NCI-H446 (cell line): ENCODE measurements at regions not wholly inside any gene's neighbourhood (a gene's known extent, or its start where the extent isn't known, plus 50 kb on each side); places are given as distances from the start of the nearest gene placed in this dataset.

Source experiments
- DNase-seq, 2 experiments: peaks; one replicate each; lab custom pipeline; 2025; lab: John Stamatoyannopoulos, UW

DNA sequence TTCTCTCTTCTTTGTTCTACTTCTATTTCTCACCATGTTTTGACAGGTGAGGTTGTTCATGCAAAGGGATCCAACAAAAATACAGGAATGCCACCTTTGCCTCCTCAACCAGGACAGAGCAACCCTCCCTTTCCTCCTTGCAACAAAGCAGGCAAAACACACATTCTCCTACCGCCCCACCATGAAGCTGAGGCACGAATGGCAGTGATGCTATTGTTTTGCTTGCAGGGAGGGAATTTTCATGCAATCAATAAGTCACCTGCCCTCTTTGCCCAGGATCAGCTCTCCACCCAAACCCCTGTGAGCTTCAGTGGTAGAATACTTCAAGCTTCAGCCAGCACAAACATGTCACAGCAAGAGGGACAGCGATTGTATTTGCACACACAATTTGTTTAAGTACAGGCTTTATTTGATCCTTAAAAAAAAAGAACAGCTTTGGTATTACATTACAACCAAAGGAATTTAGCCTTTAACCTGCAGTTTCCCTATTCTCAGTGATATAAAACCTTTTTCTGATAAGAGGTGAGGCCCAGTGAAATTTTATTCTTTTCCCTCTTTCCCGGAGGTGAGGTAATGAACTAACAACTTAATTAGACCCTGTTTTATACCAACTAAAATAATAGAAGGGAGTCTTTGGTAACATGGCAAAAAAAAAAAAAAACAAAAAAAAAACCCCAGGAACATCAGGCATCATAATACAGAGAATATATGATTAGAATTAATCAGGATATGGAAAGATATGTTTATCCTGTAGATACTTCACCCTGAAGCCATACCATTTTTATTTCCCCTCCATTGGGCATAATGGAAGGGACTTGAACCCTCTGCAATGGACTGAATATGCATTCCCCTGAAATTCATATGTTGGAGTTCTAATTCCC, 87.0 kb upstream of the EEA1 start:
- no peak for DNase-seq

DNA sequence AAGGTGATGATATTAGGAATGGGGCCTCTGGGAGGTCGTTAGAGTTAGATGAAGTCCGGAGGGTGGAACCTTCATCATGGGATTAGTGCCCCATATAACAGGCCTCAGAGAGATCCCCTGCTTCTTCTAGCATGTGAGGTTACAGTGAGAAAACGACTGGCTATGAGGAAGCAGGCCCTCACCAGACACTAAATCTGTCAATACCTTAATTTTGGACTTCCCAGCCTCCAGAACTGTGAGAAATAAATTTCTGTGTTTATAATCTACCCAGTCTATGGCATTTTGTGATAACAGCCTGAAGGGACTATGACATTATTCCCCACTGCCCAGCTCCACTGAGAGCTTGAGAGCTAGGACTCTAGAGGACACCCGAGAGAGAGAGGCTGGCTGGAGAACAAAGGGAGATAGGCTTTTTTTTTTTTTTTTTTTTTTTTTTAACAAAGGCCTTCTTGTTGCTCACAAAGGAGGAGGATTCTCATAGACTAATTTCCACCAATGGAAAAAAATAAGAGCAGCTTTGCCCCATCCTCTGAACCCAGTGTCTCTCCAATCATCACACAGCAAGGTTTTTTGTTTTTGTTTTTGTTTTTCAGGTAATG, 87.8 kb upstream of the EEA1 start:
- no peak for DNase-seq

DNA sequence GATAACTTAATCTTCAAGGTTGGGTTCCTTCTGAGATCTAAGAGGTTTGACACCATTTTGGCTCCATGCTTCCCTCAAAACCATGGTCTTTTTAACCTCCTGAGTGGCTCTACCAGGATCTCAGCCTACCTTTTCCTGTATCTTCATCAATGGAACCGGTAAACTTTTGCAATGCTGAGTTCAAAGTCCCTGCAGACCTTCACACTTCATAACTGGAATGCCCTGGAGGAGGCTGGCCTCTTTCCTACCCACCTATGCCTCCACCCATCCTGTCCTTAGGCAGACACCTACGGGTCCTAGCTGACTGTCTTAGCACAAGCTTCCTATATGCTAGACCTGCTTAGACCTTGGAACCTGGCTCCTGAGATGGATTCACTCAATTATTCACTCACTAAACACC, 89.5 kb upstream of the EEA1 start:
- no peak for DNase-seq

DNA sequence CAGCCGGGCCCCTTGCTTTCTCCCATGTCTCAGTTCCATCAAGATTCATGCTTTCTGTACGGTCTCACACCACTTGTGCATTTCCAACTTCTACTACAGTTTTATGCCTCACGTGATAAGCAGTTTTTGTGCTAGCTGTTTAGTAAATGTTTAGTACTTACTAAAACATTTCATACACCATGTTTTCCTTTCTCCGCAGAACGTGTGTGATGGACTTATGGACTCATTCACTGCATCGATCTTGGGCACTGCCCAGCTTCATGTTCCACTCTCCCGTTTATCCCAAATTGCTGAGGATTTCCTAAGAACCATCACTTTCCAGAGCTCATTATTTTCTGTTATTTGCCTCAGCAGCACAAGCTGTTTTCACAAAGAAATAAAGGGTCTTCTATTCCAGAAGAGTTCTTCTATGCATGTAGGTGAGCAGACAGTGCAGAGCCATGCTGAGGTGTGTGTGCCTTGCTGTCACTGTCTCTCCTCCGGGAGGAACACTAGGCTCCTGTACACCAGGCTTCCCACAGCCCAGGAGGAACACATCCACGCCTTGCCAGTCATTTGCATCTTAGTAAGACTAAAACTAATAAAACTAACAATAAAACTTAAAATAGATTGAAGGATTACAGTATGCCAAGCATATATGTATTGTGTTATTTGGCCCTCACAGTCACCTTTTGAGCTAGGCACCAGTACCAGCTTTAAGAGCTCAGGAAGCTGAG, 90.3 kb upstream of the EEA1 start:
- DNase-seq = no peak

DNA sequence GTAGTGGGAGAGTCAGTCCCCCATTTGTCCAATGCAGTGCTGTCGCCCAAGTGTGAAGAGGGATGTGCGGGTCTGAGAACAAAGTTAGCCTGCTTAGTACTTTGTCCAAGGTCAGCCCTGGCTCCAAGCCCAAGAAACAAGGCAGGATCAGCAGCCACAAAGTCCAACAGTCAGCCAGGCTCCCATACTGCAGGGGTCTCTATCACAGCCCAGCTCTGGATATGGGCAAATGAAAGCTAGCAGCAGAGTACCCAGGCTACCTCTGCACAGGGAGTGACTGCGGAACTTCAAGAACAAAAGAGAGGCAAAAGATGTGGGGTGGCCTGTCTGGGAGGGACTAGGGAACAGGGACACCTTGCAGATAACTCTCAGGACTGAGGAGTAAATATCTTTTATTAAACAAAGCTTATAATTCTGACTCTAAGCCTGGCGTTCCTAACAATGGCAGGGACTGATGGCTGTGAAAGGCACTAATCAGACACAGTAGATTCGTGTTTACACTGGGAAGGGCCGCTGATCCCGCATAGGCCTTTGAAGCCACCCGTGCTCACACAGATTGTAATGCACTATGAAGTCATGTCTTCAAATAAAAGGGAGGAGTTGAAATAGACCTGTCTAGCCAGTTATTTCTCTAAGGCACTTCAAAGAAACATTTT, 91.0 kb upstream of the EEA1 start:
- no peak for DNase-seq

DNA sequence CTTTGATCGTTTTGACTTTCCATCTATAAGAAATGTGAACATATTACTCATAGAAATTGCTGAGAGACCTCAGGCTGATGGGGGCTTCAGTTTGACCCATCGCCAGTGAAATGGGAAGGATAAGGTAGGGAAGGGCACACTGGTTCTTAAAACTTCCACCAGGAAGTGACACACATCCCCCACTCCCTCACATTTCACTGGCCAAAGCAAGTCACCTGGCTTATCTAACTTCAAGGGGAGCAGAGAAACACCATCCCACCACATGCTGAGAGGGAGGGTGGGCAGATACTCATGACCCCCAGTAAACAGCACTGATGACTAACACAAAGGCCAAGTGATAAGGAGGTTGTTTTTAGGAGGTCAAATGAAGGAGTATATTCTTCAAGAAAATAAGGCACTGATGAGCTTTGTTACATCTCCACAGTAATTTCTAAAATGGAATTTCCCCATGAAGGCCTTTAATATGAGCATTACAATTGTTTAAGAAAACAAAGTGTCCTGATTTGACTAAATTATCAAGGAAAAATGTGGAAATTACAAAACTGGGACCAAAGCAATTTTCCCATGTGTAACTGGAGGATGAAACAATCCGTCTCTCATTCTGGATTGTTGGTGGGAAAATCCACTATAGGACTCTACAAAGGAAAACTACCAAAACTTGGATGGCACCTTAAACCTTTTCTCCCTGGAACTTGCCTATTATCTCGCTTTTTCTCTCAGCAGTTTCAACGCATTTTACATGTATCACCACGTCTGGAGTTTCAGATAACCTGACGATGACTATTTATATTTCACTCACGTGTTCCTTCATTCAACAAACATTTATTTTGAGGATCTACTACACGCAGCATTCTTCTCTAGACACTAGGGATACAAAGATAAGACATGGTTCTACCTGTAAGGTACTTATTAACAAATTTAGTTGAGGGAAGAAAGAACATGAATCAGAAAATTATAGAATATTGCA, 91.8 kb upstream of the EEA1 start:
- DNase-seq = no peak

DNA sequence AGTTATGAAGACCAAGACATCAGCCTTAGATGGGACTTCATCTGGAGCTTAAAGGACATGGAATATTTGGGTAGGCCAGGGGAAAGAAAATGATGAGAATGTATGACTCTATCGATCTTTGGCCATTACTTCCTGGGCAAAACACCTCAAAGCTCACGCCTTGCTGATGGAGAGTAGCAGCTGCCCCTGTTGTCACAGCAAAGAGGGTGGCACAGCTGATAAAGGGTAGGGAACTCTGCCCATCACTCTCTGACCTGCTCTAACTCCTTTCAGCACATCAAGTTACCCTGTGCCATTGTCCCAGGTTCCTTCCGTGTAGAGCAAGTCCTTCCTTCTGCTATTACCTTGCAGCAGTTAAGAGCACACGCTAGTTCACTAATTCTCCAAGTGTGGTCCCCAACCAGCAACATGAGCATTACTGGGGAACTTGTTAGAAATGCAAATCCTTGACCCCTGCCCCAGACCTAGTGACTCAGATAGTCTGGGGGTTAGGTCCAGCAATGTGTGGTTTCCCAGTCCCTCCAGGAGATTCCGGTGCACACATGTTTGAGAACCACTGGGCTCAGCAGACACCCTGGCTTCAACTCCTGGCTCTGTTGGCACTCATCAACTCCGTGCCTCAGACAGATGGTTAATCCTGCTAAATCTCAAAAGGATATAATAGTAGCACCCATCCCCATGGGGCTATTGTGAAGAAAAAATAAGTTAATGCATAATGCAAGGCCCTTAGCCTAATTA, 93.7 kb upstream of the EEA1 start:
- no peak for DNase-seq

DNA sequence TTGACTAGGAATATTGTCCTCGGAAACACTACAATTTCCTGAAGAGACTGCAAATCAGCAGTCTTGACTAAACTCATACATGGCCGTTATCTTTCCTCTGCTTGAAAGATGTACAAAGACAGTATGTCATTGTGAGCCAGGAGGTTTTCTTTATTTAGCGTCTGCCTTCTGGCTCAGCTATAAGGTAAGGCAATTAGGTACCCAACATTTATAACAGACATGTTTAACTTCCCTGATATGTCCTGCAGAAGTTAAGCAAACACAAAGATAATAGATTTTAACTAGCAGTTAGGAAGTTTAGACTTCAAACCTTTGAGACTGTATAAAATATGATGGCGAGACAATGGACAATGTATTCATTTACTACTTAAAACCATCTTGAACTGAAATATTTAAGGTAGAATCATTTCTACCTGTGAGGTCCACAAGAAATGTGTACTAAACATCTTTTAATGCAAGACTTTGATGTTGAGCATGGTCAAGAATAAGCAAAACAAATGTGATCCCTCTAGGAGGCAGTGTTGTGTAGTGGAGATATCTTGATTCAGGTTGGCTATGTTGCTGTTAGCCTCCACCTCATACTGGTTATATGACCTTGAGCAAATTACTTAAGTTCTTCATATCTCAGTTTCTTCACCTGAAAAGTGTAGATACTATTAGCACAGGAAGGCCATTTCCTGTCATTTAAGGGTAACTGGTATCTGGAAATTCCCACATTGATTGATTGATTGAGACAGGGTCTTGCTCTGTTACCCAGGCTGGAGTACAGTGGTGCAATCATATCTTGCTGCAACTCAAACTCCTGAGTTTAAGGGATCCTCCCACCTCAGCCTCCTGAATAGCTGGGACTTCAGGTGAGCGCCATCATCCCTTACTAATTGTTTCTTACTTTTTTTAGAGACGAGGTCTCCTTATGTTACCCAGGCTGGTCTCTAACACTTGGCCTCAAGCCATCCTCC, 96.3 kb upstream of the EEA1 start:
- peak; percentile 25 to 63 for DNase-seq

DNA sequence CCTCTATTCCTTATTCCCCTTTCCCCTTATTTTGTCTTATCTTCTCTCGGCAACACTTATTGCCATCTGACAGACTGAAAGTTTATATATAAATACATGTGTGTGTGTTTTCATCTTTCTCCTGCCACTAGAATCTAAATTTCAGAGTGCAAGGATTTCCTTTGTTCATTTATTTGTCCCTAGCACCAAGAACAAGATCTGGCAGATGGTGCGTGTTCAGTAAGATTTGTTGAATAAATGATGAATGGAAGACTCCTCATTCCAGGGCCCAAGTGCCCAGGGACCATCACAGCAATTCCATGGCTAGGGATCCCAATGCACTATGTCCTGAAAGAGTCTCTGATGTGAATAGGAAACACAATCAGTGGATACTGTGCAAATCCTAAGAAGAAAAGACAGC, 97.9 kb upstream of the EEA1 start:
- DNase-seq = peak in 1 of 2 experiments; percentile 1

DNA sequence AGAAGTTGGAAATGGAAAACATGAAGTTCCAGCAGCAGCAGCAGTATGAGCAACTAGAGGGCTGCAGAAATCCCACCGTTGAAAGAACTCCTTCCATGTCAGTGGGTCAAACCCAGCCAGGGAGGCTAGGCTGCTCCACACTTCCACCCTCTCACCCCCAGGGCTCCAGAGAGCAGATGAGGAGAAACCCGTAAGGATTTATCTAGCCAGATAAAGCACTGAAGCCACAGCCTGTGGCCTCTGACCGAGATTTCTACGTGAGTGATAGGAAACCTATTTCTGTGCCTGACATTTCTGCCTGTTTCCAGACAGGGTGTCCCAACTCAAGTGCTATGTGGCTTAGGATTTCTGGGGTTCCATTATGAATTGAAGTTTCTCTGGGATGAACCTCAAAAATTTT, 100.0 kb upstream of the EEA1 start:
- DNase-seq = no peak

DNA sequence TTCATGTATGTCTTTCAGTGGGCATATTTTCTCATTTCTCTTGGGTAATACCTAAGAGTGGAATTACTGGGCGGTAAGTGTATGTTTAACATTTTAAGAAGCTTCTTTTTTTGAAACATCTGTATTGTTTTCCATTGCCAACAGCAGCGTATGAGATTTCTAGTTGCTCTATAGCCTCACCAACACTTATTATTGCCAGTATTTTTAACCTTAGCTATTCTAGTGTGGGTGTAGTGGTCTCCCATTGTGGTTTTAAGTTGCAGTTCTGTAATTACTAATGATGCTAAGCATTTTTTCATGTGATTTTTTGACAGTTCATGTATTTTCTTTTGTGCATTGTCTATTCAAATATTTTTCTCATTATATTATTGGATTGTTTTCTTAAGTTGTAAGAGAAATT, 101.9 kb upstream of the EEA1 start:
- DNase-seq = no peak

DNA sequence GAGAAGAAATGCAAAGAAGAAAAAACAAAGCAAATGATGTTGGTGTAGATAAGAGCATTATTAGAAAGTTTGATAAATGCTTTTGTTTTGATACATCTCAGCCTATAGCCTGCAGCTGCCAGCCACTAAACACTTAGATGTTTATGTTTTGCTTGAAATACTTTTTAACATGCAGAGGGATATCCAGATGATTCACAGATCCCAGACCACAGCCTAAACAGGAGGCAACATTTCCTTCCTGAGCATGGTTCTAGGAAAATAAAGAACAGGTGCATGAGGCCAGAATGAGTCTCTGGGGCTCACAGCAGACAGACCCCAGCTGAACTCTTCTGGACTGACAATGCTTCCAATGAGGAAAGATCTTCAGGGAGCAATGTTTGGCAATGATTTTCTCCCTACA, 103.7 kb upstream of the EEA1 start:
- no peak for DNase-seq

DNA sequence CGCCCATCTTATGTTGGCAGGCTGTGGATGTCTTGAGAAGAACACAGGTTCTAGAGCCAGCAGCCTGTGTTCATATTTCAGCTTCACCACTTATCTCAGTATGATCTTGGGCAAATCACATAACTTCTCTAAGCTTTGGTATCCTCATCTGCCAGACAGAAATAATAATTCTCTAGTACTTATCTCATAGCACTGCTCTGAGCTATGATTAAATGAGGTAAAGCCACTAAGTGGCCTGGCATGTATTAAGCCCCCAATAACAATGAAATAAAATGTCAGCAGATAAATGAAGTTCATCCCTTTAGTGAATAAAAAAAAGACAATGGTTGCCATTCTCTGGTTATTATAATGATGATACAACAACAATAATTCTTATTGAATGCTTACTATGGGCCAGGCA, 104.9 kb upstream of the EEA1 start:
- no peak for DNase-seq

DNA sequence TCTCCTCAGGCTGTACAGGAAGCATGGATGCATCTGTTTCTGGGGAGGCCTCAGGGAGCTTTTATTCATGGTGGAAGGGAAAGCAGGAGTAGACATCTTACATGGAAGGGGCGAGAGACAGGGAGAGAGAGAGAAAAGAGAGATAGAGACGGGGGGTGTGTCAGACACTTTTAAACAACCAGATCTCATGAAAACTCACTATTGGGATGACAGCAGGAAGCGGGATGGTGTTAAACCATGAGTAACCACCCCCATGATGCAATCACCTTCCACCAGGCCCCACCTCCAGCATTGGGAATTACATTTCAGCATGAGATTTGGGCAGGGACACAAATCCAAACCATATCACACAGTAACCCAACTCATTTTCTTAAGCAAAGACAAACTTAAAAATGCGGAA, 110.0 kb upstream of the EEA1 start:
- no peak for DNase-seq

DNA sequence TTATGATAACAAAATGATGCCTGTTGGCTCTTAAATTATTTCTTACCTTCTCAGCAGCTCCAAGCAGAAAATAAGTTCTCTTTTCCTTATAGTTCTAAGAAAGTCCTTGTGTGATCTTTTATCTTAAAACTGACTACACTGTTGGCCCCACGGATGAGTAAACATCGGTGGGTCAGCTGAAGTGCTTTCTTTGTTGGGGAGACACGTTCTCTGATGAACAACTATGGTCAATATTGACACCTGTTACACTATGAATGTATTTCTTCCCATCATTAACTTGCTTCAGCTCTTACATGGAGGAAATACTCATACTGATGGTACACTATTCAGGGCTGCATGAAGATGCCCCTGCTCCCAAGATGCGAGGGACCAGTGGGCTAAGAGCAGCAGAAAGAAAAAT, 110.8 kb upstream of the EEA1 start:
- no peak for DNase-seq

DNA sequence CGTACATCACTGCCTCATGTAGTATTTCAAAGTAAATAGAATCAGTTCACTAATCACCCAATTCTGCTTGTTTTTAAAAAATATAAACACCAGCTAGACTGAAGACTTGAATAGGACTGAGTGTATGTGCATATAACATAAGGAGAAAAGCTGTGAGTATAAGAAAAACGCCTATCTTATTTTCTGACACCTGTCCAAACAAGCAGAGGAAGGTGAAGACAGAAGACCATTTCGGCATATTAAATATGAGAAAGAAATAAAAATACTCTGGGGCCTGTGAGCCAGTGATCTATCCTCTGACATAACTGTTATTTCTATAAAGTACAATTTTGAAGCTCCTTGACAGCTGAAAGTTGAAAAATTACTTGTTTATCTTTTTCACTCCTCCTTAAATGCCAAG, 111.3 kb upstream of the EEA1 start:
- DNase-seq = no peak

DNA sequence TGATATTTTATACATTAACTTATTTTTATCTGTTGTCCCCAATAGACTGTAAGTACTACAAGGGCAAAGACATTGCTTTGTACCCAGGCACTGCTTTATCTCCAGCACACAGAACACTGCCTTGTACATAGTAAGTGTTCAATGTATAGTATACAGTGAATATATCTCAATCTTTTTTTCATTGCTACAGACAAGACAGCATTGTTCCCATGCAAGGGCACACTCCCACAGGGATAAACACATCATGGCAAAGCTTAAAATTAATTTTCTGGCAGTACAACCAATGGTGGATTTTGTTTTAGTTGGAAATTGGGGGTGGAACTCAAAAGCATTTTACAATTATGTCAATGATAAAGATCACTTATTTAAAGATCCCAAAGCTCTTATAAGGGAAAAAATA, 112.3 kb upstream of the EEA1 start:
- DNase-seq = no peak

DNA sequence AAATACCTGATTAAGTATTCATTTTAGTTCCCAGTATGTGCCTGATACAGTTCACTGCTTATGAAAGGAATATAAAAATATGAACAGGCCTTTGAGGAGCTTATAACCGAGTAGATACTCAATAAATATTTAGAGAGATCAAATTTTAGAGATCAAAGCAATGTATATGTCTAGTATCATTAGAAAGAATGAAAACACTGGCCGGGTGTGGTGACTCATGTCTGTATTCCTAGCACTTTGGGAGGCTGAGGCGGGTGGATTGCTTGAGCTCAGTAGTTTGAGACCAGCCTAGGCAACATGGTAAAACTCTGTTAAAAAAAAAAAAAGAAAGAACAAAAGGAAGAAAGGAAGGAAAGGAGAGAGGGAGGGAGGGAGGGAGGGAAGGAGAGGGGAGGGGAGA, 113.2 kb upstream of the EEA1 start:
- DNase-seq = no peak

DNA sequence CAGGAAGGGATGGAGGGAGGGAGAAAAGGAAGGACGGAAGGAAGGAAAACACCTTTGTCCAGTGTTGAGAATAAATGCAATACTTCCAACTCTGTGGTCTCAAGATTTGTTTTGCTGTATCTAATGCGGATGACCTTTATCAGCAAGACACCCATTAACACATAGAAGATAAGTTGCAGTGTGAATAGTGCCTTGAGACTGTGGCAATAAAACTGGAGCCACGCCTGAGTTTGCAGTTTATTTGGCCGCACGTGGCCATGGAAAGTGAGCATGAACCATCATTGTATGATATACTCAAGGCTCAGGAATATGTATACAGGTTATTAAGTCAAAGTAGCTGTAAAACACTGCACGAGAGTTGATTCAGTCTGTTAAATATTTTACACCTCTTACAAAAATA, 113.6 kb upstream of the EEA1 start:
- DNase-seq = no peak
